HG03457 (cell line): ENCODE measurements at regions not wholly inside any gene's neighbourhood (a gene's known extent, or its start where the extent isn't known, plus 50 kb on each side); places are given as distances from the start of the nearest gene placed in this dataset.
A peak's percentile ranks its signal among the peaks of the same experiment; 100 is the strongest.
"Not testable (repeated sequence)": the region's sequence is repeated elsewhere in the genome, so short reads cannot be mapped to it uniquely, and the experiment has no call there.

Experiments used
- ATAC-seq: cut with Tn5 transposase; IDR thresholded peaks from one replicate; pipeline ENCODE4 v1.9.1; 2021; ENCODE audit warnings: moderate number of reproducible peaks; ENCODE audit not compliant: unreplicated experiment

DNA sequence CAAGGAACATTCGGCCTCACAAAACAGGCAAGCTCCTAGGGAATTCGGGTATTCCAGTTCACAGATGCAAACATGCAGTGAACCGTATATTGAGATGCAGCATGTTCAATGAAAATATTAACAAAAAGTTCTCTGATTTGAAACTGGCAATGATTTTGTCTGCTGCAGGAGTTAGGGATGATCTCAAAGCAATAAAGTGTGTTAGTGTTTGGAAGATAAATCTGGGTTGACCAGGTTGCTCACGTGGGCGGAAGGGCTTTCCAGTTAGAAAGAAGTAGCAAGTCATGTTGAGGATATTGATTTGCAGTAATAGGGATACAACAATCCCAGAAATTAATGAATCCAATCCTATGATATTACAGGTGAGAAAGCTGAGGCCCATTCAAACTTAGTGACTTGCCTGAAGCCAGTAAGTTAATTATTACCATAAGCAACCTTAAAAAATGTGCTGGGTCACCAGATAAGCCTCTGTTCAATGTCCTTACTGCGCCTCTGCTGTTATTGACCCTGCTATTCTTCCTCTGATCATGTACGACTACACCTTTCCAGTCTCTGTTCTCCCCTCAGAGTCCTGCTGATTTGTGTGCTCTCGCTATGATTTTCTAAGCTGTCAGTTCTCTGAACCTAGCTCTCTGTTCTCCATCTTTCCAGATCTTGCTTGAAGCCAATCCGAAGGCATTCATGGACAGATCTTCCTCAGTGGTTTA, 370.8 kb downstream of the DSEL start:
- ATAC-seq = no peak

DNA sequence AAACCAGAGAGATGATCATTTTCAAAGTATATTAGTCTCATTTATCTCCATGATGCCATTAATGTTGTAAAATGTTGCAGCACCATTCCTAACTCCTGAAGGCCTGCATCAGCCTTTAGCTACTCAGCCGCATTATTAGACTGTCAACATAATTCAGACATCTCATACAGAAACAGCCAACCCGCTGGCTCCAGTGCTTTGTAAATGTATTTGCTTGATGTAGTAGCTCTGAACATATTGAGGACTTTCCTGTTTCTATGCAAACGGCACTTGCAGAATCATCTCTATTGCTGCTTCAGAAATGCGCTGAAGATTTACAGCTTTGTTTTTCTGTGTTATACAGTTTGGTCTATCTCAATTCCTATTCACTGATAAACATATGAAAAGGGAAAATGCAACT, 372.2 kb downstream of the DSEL start:
- no peak for ATAC-seq

DNA sequence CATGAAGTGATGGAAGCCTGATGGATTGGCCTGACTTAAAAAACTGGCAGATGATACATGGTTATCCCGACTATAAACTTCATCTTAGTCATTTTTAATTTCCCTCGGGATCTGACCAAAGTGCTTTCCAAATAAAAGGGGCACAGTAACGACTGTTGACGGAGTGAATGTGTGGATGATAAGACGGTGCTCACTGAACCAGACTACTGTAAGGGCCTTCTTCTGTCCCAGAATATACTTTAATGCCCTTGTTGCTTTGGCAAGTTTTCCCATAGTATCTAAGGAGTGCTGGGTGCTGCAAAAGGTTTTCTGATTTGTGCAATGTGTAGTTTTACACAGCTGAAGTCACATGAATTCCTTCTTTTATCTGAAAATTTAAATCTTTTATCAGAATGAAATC, 373.5 kb downstream of the DSEL start:
- ATAC-seq = no peak

DNA sequence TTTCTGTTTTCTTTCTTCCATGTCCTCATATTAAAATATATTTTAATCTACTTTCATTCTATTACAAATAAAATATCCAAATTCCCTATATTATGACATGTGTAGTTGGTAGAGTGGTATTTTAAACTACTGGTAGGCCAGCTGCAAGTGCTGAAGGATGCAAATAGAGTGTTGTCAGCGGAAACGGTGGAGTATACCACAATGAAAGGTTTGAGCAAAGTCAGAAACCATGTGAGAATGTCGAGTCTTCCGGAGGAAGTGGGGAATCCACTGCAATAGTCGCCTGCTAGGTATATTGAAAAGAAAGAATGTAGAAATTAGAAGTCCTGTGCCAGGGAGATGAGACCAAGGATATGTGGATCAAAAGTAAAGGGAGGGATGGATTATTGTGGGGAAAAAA, 373.9 kb downstream of the DSEL start:
- ATAC-seq = no peak

DNA sequence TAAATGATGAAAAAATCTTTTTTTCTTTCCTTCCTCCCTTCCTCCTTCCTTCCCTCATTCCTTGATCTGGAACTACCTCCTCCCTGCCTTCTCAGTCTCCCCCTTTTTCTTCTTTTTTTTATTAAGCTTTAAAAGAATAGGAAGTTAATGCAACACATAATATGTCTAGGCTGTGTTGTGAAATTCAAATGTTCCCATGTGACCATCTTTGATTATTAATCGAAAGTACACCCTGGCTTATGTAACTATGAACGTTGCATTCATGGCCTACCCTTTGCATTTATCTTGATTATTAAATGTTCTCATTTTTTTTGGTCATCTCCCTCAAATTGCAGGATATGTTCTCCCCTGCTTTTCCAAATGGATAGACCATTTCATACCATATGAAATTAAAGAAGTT, 376.0 kb downstream of the DSEL start:
- no peak for ATAC-seq

DNA sequence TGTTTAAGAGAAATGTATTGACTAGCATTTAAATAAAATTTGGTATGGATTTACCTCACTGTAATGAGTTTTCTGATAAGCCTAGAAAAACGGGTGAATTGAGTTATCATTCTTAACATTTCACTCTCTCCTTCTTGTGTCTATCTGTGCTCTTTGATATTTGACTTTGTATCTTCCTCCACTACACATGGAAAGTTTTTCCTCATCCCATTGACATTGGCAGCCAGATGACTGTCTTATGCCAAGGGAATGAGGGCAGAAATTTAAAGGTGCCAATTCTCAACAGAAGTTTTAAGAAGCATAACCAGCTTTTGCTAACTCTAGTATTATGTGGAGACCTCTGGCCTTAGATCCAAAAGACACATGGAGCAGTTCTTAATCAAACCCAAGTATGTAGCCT, 376.6 kb downstream of the DSEL start:
- ATAC-seq = no peak

DNA sequence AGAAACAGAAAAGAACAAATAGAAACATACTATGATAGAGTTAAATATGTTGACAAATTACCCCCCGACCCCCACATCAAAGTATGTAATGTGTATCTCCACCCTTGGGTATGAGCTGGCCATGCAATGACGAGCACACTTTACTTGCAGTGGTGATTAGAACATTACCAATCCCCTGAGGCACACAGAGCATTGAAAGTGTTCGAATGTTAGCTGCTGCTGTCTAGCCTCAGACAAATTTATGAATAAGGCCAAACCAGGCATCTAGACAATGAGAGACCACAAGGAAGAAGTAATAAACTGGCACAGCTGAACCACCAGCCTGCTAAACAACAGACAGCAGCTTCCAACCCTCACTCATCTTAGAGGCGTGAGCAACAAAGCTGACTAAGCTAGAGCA, 380.5 kb downstream of the DSEL start:
- ATAC-seq = no peak

DNA sequence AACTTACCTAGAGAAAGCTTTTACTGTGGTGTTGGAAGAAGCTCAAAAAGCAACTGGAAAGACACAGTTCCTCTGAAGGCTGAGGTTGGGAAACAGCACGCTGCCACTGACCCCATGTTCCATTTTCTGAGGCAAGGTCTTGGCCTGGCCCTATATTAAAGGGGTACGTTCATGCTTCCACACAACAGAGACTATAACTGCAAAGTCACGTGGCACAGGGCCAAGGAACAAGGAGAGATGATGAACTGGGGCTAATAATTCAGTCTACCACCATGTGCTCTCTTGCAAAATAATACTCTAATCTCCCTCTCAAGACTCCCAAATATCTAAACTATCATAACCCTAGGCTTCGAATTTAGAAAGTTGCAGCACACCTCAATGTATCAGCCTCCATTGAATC, 381.6 kb downstream of the DSEL start:
- ATAC-seq = no peak

DNA sequence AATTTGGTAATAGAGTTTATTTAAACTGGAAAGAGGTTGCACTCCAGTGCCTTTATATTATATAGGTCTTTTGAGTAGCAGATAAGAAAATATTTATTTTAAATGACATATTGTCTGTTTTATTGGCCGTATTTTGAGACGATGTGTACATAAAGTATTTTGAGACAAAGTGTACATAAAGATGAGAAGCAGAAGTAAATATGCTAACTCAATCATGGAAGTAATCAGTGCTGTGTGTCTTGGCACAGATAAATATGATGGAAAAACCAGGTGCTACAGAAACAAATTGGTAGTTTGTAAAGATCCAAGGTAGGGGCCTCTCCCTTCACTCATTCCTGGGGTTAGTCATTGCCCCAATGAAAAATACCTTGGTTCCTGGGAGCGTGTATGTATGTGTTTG, 382.9 kb downstream of the DSEL start:
- no peak for ATAC-seq

DNA sequence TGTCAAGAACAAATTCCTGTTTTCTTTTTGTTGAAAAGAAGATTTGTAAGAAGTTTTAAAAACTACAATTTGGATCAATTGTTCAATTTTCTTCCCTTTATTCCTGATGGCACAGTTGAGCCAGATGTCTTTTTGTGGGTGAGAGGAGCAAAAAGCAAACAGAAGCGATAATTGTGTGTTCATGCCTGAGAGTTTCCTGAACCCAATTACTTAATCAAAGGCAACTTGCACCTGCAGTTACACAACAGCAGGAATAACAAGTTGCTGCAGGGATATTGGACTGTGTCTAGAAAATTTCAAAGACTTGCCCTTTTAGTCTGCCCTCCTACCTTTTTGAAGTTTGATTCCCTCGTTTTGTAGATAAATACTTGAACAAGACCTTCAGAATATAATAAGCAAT, 383.6 kb downstream of the DSEL start:
- no peak for ATAC-seq

DNA sequence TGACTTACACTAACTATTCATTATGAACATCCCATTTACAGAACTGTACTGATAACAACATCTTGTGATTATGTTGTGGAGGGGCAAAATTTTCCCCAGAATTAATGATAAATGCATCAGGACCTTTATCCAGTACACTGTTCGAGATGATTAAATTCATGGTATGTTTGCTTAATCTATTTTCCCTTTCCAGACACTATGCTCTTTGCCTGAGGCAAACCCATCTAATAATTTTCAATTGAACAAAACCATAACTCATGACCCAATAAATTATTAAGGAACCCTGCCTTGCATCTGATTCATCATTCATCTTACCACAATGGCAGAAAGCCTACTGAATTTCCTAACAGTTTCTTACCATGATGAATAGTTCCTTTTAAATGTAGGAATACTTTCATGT, 385.0 kb downstream of the DSEL start:
- no peak for ATAC-seq

DNA sequence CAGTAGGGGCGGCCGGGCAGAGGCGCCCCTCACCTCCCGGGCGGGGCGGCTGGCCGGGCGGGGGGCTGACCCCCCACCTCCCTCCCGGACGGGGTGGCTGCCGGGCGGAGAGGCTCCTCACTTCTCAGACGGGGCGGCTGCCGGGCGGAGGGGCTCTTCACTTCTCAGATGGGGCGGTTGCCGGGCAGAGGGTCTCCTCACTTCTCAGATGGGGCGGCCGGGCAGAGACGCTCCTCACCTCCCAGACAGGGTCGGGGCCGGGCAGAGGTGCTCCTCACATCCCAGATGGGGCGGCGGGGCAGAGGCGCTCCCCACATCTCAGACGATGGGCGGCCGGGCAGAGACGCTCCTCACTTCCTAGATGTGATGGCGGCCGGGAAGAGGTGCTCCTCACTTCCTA, 389.8 kb downstream of the DSEL start:
- not testable (repeated sequence) for ATAC-seq

DNA sequence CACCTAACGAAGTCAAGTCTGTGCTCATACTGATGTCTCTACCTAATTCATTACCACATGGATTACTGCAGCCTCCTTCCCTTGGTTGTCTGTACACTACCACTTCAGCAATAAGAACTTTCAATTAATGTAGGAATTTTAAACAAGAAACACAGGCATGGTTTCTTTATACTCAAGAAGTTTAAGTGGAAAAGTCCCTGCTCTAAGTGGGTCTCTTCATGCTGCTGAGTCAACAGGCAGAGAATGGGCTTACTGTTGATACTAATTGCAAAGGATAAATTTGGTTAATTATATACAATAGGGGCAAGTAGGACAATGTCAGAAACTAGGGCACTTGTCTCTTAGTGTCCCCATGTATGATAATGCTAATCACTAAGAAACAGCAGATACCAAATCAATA, 392.6 kb downstream of the DSEL start:
- ATAC-seq = no peak

DNA sequence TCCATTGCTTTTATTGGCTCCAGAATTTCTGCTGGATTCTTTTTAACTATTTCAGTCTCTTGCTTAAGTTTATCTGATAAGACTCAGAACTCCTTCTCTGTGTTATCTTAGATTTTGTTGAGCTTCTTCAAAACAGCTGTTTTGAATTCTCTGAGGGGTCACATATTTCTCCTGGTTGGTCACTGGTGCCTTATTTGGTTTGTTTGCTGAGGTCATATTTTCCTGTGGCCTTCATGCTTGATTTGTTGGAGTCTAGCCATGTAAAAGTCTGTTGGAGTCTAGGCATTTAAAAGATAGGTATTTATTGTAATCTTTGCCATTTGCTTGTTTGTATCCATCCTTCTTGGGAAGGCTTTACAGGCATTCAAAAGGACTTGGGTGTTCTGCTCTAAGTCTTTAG, 398.7 kb downstream of the DSEL start:
- ATAC-seq = no peak

DNA sequence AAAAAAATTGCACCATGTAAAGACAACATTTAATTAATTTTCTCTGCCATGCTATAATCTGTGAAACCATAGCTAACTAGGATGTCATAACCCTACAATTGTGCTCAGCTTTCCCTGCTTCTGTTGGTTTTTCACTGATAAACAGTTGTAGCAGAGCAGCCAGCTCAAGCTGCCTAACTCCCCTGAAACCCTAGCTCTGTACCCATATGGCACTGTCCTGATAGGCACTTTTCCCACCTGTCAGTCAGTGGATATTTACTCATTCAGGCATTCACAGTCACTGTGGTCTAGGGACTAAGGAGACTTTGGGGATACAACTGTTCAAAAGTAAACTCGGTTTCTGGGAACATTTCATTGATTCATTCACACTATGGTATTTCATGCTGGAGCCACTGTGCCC, 407.0 kb downstream of the DSEL start:
- ATAC-seq = no peak

DNA sequence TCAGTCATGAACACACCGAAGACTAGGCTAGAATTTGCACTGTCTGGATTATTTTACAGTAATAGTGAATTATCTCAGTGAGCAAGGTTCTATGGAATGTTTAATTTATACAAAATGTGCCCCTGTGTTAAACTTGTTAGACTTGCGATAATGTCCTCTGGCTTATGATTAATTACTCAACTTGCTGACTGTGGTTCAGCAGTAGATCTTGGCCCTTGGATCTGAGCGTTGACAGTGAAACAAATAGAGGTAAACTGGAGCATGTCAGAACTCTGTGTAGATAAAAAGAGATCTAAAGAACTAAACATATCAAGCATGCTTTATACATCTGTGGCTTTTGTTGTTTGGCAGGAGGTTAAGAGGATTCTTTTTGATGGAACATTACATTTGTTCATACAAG, 407.6 kb downstream of the DSEL start:
- no peak for ATAC-seq

DNA sequence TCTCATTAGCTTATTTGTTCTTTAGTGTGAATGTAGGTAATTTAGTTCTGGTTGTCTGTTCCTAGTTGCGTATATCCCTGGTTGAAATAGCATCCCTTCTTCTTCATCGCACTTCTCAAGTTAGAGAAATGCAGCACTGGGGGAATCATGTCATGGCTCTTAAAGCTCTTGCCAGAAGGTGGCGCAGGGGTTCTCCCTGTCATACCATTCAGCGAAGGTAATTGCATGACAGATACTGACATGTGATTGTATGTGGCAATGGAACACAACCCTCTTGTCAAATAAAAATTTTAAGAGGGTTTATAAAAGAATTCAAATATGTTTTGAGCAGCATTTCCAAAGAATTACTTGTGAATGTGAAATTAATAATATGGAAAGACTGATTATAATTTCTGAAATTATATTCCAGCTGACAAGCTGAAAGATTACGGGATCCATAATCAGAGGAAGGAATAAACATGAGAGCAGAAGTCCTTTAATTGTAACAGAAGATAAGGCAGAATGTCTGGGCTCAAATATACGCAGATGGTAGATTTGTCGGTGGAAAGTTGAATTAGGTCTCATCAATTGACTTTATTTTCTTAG, 411.7 kb downstream of the DSEL start:
- ATAC-seq = peak; percentile 94

DNA sequence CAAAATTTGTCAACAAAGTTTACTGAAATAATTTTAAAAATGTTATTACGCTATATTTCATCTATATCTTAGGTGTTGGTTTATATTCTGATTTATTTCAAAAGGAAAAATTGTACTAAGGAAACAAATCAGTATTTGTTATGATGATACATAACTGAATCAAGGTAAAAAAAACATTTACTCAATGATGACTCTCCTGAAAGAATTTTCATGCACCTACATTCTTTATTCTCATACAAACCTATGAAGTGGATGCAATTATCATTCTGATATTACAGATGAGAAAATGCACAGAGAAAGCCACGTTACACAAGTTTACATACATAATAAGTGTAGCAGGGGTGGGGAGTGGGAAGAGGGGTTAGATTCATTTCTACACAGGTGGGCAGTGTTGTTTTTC, 422.4 kb downstream of the DSEL start:
- ATAC-seq = no peak

DNA sequence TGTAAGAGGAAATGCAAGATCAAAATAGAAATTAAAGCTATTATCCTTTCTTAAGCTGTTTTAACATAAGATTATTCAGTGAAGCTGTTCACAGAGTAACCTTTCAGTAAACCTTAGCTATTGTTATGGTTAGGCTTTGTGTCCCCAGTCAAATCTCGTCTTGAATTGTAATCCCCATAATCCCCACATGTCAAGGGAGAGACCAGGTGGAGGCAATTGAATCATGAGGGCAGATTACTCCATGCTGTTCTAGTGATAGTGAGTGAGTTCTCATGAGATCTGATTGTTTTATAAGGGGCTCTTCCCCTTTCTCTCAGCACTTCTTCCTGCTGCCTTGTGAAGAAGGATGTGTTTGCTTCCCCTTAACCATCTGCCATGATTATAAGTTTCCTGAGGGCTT, 424.4 kb downstream of the DSEL start:
- no peak for ATAC-seq

DNA sequence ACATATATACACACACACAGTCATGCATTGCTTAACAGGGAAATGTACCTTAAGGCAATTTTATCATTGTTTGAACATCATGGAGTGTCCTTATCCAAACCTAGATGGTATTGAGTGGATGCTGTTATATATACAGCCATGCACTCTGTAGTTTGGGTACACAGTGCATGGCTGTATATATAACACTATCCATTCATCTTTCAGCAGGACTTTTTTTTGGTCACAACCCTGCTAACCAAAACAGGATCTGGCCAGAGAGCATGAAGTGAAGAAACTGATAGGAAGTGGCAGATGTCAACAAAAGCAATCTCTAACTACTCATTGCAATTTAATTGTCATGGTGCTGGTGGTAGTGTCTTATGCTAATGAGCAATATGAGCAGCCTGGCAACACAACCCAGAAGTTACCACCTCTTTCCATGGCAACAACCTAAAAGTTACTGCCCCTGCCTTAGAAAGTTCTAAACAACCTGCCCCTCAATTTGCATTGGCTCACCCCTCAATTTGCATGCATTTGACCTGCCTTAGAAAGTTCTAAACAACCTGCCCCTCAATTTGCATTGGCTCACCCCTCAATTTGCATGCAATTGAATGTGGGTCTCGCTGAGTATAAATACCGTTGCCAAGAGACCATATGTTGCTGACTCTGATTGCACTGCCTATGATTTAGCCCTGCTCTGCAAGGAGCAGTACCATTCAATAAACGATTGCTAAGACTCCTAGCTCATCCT, 434.9 kb downstream of the DSEL start:
- no peak for ATAC-seq

DNA sequence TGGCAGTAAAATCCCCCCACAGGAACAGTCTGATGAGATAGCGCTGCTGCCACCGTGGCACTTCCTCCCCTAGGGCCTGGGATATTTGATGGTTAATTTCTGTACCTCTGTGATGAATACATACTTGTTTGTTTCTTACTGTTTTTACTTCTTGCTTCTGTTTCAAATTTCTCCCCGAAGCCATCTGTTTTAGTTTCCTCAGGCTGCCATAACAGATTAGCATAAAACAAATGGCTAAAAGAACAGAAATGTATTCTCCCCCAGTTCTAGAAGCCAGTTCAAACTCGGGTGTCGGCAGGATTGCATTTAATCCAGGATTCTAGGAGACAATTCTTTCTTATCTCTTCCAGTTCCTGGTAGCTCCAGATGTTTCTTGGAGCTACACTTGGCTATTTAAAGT, 435.9 kb downstream of the DSEL start:
- ATAC-seq = no peak

DNA sequence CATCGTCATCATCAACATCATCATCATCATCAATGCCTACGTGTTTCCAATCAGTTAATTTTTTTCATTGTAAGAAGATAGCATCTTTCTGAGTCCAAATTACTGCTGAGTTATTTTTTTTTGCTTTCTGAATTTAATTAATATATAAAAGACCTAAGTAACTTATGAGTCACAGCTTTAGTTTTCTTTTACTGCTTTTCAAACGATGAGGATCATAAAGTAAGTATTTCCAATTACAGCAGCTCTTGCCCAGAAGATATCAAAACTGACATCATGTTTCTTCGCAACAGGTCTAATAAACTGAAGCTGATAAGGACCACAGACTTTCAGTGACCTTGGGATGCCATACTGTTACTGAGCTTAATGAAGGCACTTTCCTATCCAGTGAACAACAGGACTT, 442.2 kb downstream of the DSEL start:
- no peak for ATAC-seq

DNA sequence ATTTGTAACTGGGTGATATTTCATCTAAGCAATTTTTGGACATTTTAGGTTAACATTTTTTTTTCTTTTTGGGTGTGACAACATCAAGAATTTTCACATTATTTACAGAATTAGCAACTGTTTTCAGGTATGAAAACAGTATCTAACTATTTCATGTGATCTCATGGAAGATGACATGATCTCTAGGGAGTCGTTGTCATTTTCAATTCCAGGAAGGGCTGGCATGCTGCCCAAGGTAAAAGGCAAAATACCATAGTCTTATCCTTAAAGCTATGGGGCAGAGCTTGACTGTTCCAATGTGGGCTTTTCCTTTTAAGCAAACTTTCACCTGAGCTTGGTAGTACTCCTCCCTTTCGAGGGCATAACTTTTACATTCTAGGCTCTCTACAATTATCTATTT, 443.7 kb downstream of the DSEL start:
- no peak for ATAC-seq
